SU-DHL-6 (cell line): ENCODE measurements at regions not wholly inside any gene's neighbourhood (a gene's known extent, or its start where the extent isn't known, plus 50 kb on each side); places are given as distances from the start of the nearest gene placed in this dataset.

Source experiments
- EZH2phosphoT487 ChIP-seq: fragments of 200-600 bp; sonication (generic), shearing (Covaris generic); conservative IDR thresholded peaks from 2 replicates; pipeline ENCODE4 v1.6.1; 2018; ENCODE audit warnings: mild to moderate bottlenecking, antibody characterized with exemption, low read length, moderate library complexity, mixed read lengths
- TF ChIP-seq, protein P1 (sequence below): fragments of 200-600 bp; sonication (generic); IDR thresholded peaks from one replicate; pipeline ENCODE4 v1.5.1; 2017; ENCODE audit warnings: antibody characterized with exemption, mild to moderate bottlenecking, low read length, moderate library complexity; ENCODE audit not compliant: insufficient read depth, poor library complexity, severe bottlenecking

DNA sequence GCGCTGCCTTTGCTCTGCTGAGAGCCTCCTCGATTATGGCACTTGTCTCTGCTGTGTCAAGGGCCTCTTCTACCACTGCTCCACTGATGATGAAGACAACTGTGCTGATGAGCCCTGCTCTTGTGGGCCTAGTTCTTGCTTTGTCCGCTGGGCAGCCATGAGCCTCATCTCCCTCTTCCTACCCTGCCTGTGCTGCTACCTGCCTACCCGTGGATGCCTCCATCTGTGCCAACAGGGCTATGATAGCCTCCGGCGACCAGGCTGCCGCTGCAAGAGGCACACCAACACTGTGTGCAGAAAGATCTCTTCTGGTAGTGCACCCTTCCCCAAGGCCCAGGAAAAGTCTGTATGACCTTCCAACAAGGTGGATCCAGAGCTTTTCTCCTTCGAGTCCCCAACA lies 106.8 kb upstream of the VAMP7 start:
- TF ChIP-seq, protein P1, sequence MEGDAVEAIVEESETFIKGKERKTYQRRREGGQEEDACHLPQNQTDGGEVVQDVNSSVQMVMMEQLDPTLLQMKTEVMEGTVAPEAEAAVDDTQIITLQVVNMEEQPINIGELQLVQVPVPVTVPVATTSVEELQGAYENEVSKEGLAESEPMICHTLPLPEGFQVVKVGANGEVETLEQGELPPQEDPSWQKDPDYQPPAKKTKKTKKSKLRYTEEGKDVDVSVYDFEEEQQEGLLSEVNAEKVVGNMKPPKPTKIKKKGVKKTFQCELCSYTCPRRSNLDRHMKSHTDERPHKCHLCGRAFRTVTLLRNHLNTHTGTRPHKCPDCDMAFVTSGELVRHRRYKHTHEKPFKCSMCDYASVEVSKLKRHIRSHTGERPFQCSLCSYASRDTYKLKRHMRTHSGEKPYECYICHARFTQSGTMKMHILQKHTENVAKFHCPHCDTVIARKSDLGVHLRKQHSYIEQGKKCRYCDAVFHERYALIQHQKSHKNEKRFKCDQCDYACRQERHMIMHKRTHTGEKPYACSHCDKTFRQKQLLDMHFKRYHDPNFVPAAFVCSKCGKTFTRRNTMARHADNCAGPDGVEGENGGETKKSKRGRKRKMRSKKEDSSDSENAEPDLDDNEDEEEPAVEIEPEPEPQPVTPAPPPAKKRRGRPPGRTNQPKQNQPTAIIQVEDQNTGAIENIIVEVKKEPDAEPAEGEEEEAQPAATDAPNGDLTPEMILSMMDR = no peak
- no peak for TF ChIP-seq EZH2phosphoT487
